Mesenchymal stem cell (in vitro differentiated cells and primary cell): ENCODE measurements at regions not wholly inside any gene's neighbourhood (a gene's known extent, or its start where the extent isn't known, plus 50 kb on each side); places are given as distances from the start of the nearest gene placed in this dataset.

Source experiments
- DNase-seq: peaks from one replicate; pipeline ENCODE4 v3.0.0-alpha.2; 2013
- H2AFZ ChIP-seq: one replicate; pipeline ENCODE4 v1.6.1; 2013; ENCODE audit warnings: low read depth, mild to moderate bottlenecking, control low read depth, inconsistent platforms, low read length, moderate library complexity
- H2AK5ac ChIP-seq: 2 replicates; pipeline ENCODE4 v1.6.1; 2013; ENCODE audit warnings: low read length, moderate library complexity, mild to moderate bottlenecking, inconsistent platforms; ENCODE audit not compliant: severe bottlenecking
- H2BK120ac ChIP-seq: one replicate; pipeline ENCODE4 v1.6.1; 2013; ENCODE audit warnings: low read depth, mild to moderate bottlenecking, inconsistent platforms, low read length, moderate library complexity
- H2BK12ac ChIP-seq, 2 experiments: one replicate each; pipeline ENCODE4 v1.6.1; 2013; ENCODE audit warnings: inconsistent platforms in 2 of 2, low read length in 2 of 2, mild to moderate bottlenecking in 2 of 2, moderate library complexity in 2 of 2, control low read depth in 1 of 2
- H2BK15ac ChIP-seq: one replicate; pipeline ENCODE4 v1.6.1; 2013; ENCODE audit warnings: mild to moderate bottlenecking, low read depth, inconsistent platforms; ENCODE audit not compliant: poor library complexity, severe bottlenecking
- H2BK5ac ChIP-seq: 2 replicates; pipeline ENCODE4 v1.6.1; 2013; ENCODE audit warnings: low read depth, mild to moderate bottlenecking, low read length, control low read depth, inconsistent platforms; ENCODE audit not compliant: poor library complexity, severe bottlenecking
- H3K14ac ChIP-seq, 2 experiments: one replicate each; pipeline ENCODE4 v1.6.1; 2013; ENCODE audit warnings: inconsistent platforms in 2 of 2, low read length in 2 of 2, control low read depth in 1 of 2, mild to moderate bottlenecking in 1 of 2, moderate library complexity in 1 of 2
- H3K18ac ChIP-seq, 2 experiments: one replicate each; pipeline ENCODE4 v1.6.1; 2013; ENCODE audit warnings: inconsistent platforms in 2 of 2, low read length in 2 of 2, control low read depth in 1 of 2, low read depth in 1 of 2, mild to moderate bottlenecking in 1 of 2
- H3K23ac ChIP-seq, 2 experiments: one replicate each; pipeline ENCODE4 v1.6.1; 2013; ENCODE audit warnings: inconsistent platforms in 2 of 2, low read length in 2 of 2, mild to moderate bottlenecking in 2 of 2, moderate library complexity in 2 of 2, control low read depth in 1 of 2
- H3K27ac ChIP-seq: 2 replicates; pipeline ENCODE4 v1.5.1; 2013; ENCODE audit warnings: mild to moderate bottlenecking, moderate library complexity, low read length, control low read depth, inconsistent platforms; ENCODE audit not compliant: poor library complexity, severe bottlenecking
- H3K27me3 ChIP-seq, 2 experiments: 2 replicates each; pipeline versions ENCODE4 v1.6.1 to v1.7.0; 2013; ENCODE audit warnings: low read length in 2 of 2, mild to moderate bottlenecking in 2 of 2, moderate library complexity in 2 of 2, control low read depth in 1 of 2, inconsistent platforms in 1 of 2; ENCODE audit not compliant: control insufficient read depth in 1 of 2, insufficient read depth in 1 of 2
- H3K36me3 ChIP-seq, 2 experiments: 2 replicates each; pipeline versions ENCODE4 v1.6.1 to v1.7.0; 2013; ENCODE audit warnings: low read length in 2 of 2, control low read depth in 1 of 2, inconsistent platforms in 1 of 2, low read depth in 1 of 2, mild to moderate bottlenecking in 1 of 2; ENCODE audit not compliant: insufficient read depth in 2 of 2, control insufficient read depth in 1 of 2
- H3K4ac ChIP-seq, 2 experiments: one replicate each; pipeline ENCODE4 v1.6.1; 2013; ENCODE audit warnings: inconsistent platforms in 2 of 2, low read length in 2 of 2, mild to moderate bottlenecking in 2 of 2, moderate library complexity in 2 of 2, control low read depth in 1 of 2, low read depth in 1 of 2
- H3K4me1 ChIP-seq: 2 replicates; pipeline ENCODE4 v1.6.1; 2013; ENCODE audit warnings: low read depth, low read length, control low read depth; ENCODE audit not compliant: control insufficient read depth, insufficient read depth
- H3K4me2 ChIP-seq: 2 replicates; pipeline ENCODE4 v1.6.1; 2013; ENCODE audit warnings: low read length, mild to moderate bottlenecking, inconsistent platforms; ENCODE audit not compliant: poor library complexity, severe bottlenecking
- H3K4me3 ChIP-seq, 2 experiments: 2 replicates each; pipeline versions ENCODE4 v1.5.1 to v1.7.0; 2013; ENCODE audit warnings: low read length in 2 of 2, mild to moderate bottlenecking in 2 of 2, control low read depth in 1 of 2, low read depth in 1 of 2; ENCODE audit not compliant: insufficient read depth in 1 of 2
- H3K79me1 ChIP-seq: replicated peaks from 2 replicates; pipeline ENCODE4 v1.6.1; 2013; ENCODE audit warnings: mild to moderate bottlenecking, control low read depth, low read length, inconsistent platforms; ENCODE audit not compliant: poor library complexity, severe bottlenecking
- H3K9ac ChIP-seq: 2 replicates; pipeline ENCODE4 v1.7.0; 2013; ENCODE audit warnings: mild to moderate bottlenecking, low read length, moderate library complexity
- H3K9me3 ChIP-seq: 2 replicates; pipeline ENCODE4 v1.7.0; 2013; ENCODE audit warnings: mild to moderate bottlenecking, low read length; ENCODE audit not compliant: control insufficient read depth
- H4K8ac ChIP-seq: one replicate; pipeline ENCODE4 v1.6.1; 2013; ENCODE audit warnings: inconsistent platforms, mild to moderate bottlenecking, low read length, moderate library complexity
- H4K91ac ChIP-seq: one replicate; pipeline ENCODE4 v1.6.1; 2013; ENCODE audit warnings: mild to moderate bottlenecking, low read length, inconsistent platforms
- WGBS: methylation state at CpG from one replicate; pipeline ENCODE4 v1.1.7; 2013; ENCODE audit warnings: mixed read lengths; 5-methylcytosine and 5-hydroxymethylcytosine counted together

GRCh38 chrX:13239272-13239671, 80.6 kb downstream of the ATXN3L start:
- Histone ChIP-seq H2BK5ac (no peak overlapping the region), H4K91ac (no peak overlapping the region), H2BK15ac (no peak overlapping the region), H3K27ac (no peak overlapping the region), H3K4ac (no peak overlapping the region), H2BK120ac (no peak overlapping the region), H4K8ac (no peak overlapping the region), H2AK5ac (no peak overlapping the region), H2BK12ac (no peak overlapping the region), H3K4me2 (no peak overlapping the region), H3K4me1 (no peaks in the 10 kb centered on the region), H3K14ac (no peak overlapping the region), H2AFZ (no peak overlapping the region), H3K27me3 (peaks cover 0 to 12% of the 10 kb centered on the region in 2 experiments), H3K4me3 (no peak overlapping the region), H3K9ac (no peak overlapping the region), H3K9me3 (no peaks in the 10 kb centered on the region), H3K18ac (no peak overlapping the region), H3K79me1 (no peaks in the 10 kb centered on the region), H3K36me3 (no peaks in the 10 kb centered on the region), H3K23ac (no peak overlapping the region)
- no peak for DNase-seq
- WGBS: 56% methylated on average over 5 of the region's 5 CpGs

GRCh38 chrX:13235930-13236329, 83.9 kb downstream of the ATXN3L start:
- Histone ChIP-seq H2BK5ac (no peak overlapping the region), H3K14ac (no peak overlapping the region), H3K23ac (no peak overlapping the region), H3K4ac (no peak overlapping the region), H2AFZ (no peak overlapping the region), H2BK12ac (no peak overlapping the region), H3K18ac (no peak overlapping the region), H3K36me3 (no peaks in the 10 kb centered on the region), H2AK5ac (no peak overlapping the region), H2BK15ac (no peak overlapping the region), H3K27ac (no peak overlapping the region), H3K9me3 (no peaks in the 10 kb centered on the region), H3K79me1 (no peaks in the 10 kb centered on the region), H3K4me1 (no peaks in the 10 kb centered on the region), H3K4me3 (no peak overlapping the region), H3K27me3 (peaks cover 0 to 7% of the 10 kb centered on the region in 2 experiments), H3K9ac (no peak overlapping the region), H3K4me2 (no peak overlapping the region), H4K91ac (no peak overlapping the region), H4K8ac (no peak overlapping the region), H2BK120ac (no peak overlapping the region)
- WGBS: no CpG with 5 or more reads among the region's 1 CpG
- DNase-seq: no peak

- H3K14ac ChIP-seq: no peak overlapping the region
- H3K27me3 ChIP-seq: no peaks in the 10 kb centered on the region
- H3K4me1 ChIP-seq: no peaks in the 10 kb centered on the region
- H4K8ac ChIP-seq: no peak overlapping the region
- no peak overlapping the region for H2AFZ ChIP-seq
- H3K18ac ChIP-seq: no peak overlapping the region
- H2BK5ac ChIP-seq: no peak overlapping the region
- H3K79me1 ChIP-seq: no peaks in the 10 kb centered on the region
- H3K23ac ChIP-seq: no peak overlapping the region
- H3K9me3 ChIP-seq: no peaks in the 10 kb centered on the region
- H3K9ac ChIP-seq: no peak overlapping the region
- H2BK15ac ChIP-seq: no peak overlapping the region
- DNase-seq: no peak
- no peaks in the 10 kb centered on the region for H3K36me3 ChIP-seq
- H3K4me2 ChIP-seq: no peak overlapping the region
- H3K4ac ChIP-seq: no peak overlapping the region
- H4K91ac ChIP-seq: no peak overlapping the region
- H2AK5ac ChIP-seq: no peak overlapping the region
- H2BK120ac ChIP-seq: no peak overlapping the region
- H2BK12ac ChIP-seq: no peak overlapping the region
- no peak overlapping the region for H3K4me3 ChIP-seq
- no peak overlapping the region for H3K27ac ChIP-seq
Observed at GRCh38 chrX:13232484-13232883, 87.4 kb downstream of the ATXN3L start.

GRCh38 chrX:13226214-13226613, 93.6 kb downstream of the ATXN3L start:
- Histone ChIP-seq H2BK5ac (no peak overlapping the region), H3K79me1 (no peaks in the 10 kb centered on the region), H3K23ac (no peak overlapping the region)

More at GRCh38 chrX:13226214-13226613, 93.6 kb downstream of the ATXN3L start:
- Histone ChIP-seq H3K4ac (no peak overlapping the region), H3K14ac (no peak overlapping the region), H3K9me3 (no peaks in the 10 kb centered on the region), H3K36me3 (no peaks in the 10 kb centered on the region), H3K4me3 (no peak overlapping the region), H3K9ac (no peak overlapping the region), H3K4me2 (no peak overlapping the region), H4K91ac (no peak overlapping the region), H4K8ac (no peak overlapping the region), H3K4me1 (no peaks in the 10 kb centered on the region), H3K18ac (no peak overlapping the region), H3K27ac (no peak overlapping the region), H2AFZ (no peak overlapping the region), H2BK15ac (no peak overlapping the region), H3K27me3 (no peaks in the 10 kb centered on the region), H2BK120ac (no peak overlapping the region), H2AK5ac (peak overlapping the region; percentile 22), H2BK12ac (no peak overlapping the region)
- DNase-seq: no peak
